ENCODE measurements at regions not wholly inside any gene's neighbourhood (a gene's known extent, or its start where the extent isn't known, plus 50 kb on each side); places are given as distances from the start of the nearest gene placed in this dataset.
"Not testable (repeated sequence)": the region's sequence is repeated elsewhere in the genome, so short reads cannot be mapped to it uniquely, and the experiment has no call there.

DNA sequence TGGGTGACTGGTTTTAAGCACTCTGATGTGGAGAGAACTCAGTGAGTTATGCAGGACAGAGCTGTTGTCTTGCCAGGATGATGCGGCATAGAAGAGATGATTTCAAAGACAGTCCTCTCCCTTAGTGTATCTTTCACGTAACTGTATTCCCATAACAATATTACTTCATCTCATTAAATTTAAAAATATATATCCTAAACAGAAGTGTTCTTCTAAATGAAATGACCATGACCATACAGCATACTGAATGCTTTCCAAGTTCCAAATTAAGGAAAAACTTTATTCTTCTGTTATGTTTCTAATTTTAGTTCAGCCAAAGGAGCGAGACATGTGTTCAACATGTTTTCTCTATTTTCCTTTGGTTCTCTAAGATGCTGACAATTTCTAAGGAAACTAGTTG lies 600.1 kb upstream of the FSHR start:
- TF ChIP-seq, protein P1, sequence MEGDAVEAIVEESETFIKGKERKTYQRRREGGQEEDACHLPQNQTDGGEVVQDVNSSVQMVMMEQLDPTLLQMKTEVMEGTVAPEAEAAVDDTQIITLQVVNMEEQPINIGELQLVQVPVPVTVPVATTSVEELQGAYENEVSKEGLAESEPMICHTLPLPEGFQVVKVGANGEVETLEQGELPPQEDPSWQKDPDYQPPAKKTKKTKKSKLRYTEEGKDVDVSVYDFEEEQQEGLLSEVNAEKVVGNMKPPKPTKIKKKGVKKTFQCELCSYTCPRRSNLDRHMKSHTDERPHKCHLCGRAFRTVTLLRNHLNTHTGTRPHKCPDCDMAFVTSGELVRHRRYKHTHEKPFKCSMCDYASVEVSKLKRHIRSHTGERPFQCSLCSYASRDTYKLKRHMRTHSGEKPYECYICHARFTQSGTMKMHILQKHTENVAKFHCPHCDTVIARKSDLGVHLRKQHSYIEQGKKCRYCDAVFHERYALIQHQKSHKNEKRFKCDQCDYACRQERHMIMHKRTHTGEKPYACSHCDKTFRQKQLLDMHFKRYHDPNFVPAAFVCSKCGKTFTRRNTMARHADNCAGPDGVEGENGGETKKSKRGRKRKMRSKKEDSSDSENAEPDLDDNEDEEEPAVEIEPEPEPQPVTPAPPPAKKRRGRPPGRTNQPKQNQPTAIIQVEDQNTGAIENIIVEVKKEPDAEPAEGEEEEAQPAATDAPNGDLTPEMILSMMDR (IDR thresholded peaks at IDR 0.05; ENCODE audit: borderline replicate concordance, extremely low read depth, insufficient read depth) = no peak
- intact Hi-C loops (cut with DNase I) = no loop called here
- no peaks in the 10 kb centered on the region for H3K27me3 ChIP-seq (ENCODE audit: control insufficient read depth, insufficient read depth, low read length)
- H3K4me3 ChIP-seq (ENCODE audit: low read length in 3 of 3) = no peak overlapping the region
- no peaks in the 10 kb centered on the region for H3K9me3 ChIP-seq (ENCODE audit: control insufficient read depth in 2 of 3, insufficient read depth in 1 of 3, low read length in 3 of 3)
- no peak overlapping the region for H3K27ac ChIP-seq (ENCODE audit: low read depth in 2 of 2, low read length in 2 of 2)
- no peaks in the 10 kb centered on the region for H3K36me3 ChIP-seq (ENCODE audit: control insufficient read depth in 2 of 3, insufficient read depth in 3 of 3, low read length in 3 of 3)
- FAIRE-seq (no peak), DNase-seq (no peak)
- H3K9ac ChIP-seq (ENCODE audit: low read length in 3 of 3) = no peak overlapping the region
- H3K4me1 ChIP-seq (ENCODE audit: control insufficient read depth in 2 of 3, insufficient read depth in 2 of 3, low read depth in 1 of 3, low read length in 3 of 3) = no peaks in the 10 kb centered on the region

DNA sequence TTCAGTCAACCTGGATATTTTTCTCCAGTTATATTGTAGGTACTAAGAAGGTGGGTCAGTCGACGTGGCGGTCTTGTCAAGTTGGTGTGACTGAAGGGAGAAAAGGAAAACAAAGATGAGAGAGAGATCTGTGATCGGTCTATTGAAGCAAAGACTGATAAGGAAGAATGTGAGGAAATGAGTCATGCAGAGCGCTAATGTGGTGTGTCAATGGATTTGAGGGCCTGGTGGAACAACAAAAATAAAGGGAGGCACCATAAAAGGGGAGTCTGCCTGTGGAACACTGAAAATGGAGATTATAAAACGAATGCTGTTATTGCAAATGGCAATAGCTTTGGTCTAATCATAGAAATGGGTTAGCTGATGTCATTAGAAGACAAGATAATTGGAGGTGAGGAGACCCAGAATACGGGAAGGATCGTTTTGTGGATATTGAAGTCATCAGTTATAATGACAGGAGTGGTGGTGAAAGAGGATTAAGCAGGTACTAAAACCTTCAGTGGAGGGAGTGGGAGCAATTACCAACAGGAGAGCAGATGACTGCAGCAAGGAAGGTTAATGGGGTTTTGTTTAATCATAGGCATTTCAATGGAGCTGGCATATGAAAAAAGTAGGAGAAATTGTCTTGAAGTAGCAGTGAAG lies 599.1 kb upstream of the FSHR start:
- no peak overlapping the region for H3K4me3 ChIP-seq (ENCODE audit: low read length in 3 of 3)
- H3K27me3 ChIP-seq (ENCODE audit: control insufficient read depth, insufficient read depth, low read length) = no peaks in the 10 kb centered on the region
- H3K4me1 ChIP-seq (ENCODE audit: control insufficient read depth in 2 of 3, insufficient read depth in 2 of 3, low read depth in 1 of 3, low read length in 3 of 3) = no peaks in the 10 kb centered on the region
- intact Hi-C loops (cut with DNase I) = no loop called here
- H3K27ac ChIP-seq (ENCODE audit: low read depth in 2 of 2, low read length in 2 of 2) = no peak overlapping the region
- no peaks in the 10 kb centered on the region for H3K36me3 ChIP-seq (ENCODE audit: control insufficient read depth in 2 of 3, insufficient read depth in 3 of 3, low read length in 3 of 3)
- DNase-seq = peak in 2 of 5 donors; percentile 2 to 22
- H3K9ac ChIP-seq (ENCODE audit: low read length in 3 of 3) = no peak overlapping the region
- FAIRE-seq = no peak
- no peaks in the 10 kb centered on the region for H3K9me3 ChIP-seq (ENCODE audit: control insufficient read depth in 2 of 3, insufficient read depth in 1 of 3, low read length in 3 of 3)
- TF ChIP-seq, protein P1 (IDR thresholded peaks at IDR 0.05; ENCODE audit: borderline replicate concordance, extremely low read depth, insufficient read depth) = no peak

DNA sequence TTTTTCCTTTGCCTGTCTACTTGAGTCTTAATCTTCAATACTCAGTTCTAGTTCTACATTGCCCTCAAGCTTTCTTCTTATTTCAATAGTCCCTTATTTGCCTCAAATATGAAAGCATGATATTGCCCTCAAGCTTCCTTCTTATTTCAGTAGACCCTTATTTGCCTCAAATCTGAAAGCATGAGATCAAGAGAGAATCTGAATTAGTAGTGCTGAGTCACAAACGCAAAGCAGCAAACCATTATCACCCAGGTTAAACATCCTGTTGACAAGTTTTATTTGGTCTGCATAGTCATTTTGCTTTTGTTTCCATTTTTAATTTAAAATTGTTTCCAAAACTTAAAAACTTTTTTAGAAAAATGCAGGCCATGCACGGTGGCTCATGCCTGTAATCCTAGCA lies 583.3 kb upstream of the FSHR start:
- Histone ChIP-seq H3K27ac (ENCODE audit: low read depth in 2 of 2, low read length in 2 of 2) (no peak overlapping the region), H3K4me3 (ENCODE audit: low read length in 3 of 3) (no peak overlapping the region), H3K9ac (ENCODE audit: low read length in 3 of 3) (no peak overlapping the region), H3K9me3 (ENCODE audit: control insufficient read depth in 2 of 3, insufficient read depth in 1 of 3, low read length in 3 of 3) (no peaks in the 10 kb centered on the region), H3K27me3 (ENCODE audit: control insufficient read depth, insufficient read depth, low read length) (no peaks in the 10 kb centered on the region), H3K4me1 (ENCODE audit: control insufficient read depth in 2 of 3, insufficient read depth in 2 of 3, low read depth in 1 of 3, low read length in 3 of 3) (no peaks in the 10 kb centered on the region), H3K36me3 (ENCODE audit: control insufficient read depth in 2 of 3, insufficient read depth in 3 of 3, low read length in 3 of 3) (no peaks in the 10 kb centered on the region)
- no peak for DNase-seq
- intact Hi-C loops (cut with DNase I) = no loop called here
- TF ChIP-seq, protein P1 (IDR thresholded peaks at IDR 0.05; ENCODE audit: borderline replicate concordance, extremely low read depth, insufficient read depth) = no peak
- no peak for FAIRE-seq

DNA sequence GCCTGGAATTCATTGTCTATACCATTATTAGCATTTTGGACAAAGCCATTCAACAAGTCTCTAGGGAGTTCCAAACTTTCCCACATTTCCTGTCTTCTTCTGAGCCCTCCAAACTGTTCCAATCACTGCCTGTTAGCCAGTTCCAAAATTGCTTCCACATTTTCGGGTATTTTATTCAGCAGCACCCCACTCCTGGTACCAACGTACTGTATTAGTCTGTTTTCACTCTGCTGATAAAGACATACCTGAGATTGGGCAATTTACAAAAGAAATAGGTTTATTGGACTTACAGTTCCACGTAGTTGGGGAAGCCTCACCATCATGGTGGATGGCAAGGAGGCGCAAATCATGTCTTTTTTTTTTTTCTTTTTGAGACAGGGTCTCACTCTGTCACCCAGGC lies 578.6 kb upstream of the FSHR start:
- H3K27ac ChIP-seq (ENCODE audit: low read depth in 2 of 2, low read length in 2 of 2); H3K9me3 ChIP-seq (ENCODE audit: control insufficient read depth in 2 of 3, insufficient read depth in 1 of 3, low read length in 3 of 3); H3K9ac ChIP-seq (ENCODE audit: low read length in 3 of 3); H3K27me3 ChIP-seq (ENCODE audit: control insufficient read depth, insufficient read depth, low read length); H3K4me3 ChIP-seq (ENCODE audit: low read length in 3 of 3); intact Hi-C loops (cut with DNase I); H3K36me3 ChIP-seq (ENCODE audit: control insufficient read depth in 2 of 3, insufficient read depth in 3 of 3, low read length in 3 of 3); DNase-seq; H3K4me1 ChIP-seq (ENCODE audit: control insufficient read depth in 2 of 3, insufficient read depth in 2 of 3, low read depth in 1 of 3, low read length in 3 of 3); FAIRE-seq: not testable (repeated sequence)
